GM21390 (cell line): ENCODE measurements at regions not wholly inside any gene's neighbourhood (a gene's known extent, or its start where the extent isn't known, plus 50 kb on each side); places are given as distances from the start of the nearest gene placed in this dataset.
"Not testable (repeated sequence)": the region's sequence is repeated elsewhere in the genome, so short reads cannot be mapped to it uniquely, and the experiment has no call there.

Experiments
- ATAC-seq: cut with Tn5 transposase; IDR thresholded peaks from one replicate; pipeline ENCODE4 v1.9.1; 2021; ENCODE audit not compliant: unreplicated experiment

DNA sequence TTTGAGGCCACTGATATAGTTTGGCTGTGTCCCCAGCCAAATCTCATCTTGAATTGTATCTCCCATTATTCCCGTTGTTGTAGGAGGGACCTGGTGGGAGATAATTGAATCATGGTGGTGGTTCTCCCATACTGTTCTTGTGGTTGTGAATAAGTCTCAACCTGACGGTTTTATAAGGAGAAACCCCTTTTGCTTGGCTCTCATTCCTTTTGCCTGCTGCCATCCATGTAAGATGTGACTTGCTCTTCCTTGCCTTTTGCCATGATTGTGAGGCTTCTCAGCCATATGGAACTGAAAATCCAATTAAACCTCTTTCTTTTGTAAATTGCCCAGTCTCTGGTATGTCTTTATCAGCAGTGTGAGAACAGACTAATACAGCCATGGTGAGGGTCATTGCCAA lies 431.6 kb upstream of the ID2 start:
- not testable (repeated sequence) for ATAC-seq

DNA sequence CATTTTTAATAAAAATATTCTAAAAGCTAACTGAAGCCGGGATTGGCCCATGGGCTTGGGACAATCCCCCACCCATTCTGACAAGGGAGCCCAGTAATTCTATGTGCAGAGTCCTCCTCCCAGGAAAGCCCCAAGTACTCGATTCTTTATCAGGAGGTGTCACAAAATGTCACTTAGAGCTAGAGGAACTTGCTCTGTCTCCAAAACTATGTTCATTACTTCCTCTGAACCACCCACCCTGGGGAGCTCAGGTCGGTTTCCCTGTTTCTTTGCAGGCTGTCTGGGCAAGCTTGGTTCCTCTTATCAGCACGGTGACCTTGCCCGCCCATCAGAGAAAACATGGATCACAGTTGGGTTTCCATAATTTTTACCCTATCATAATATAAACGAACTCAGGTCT lies 430.6 kb upstream of the ID2 start:
- no peak for ATAC-seq

- no peak for ATAC-seq
These were observed 430.0 kb upstream of the ID2 start for GRCh38 chr2:8251856-8252255.

GRCh38 chr2:8252997-8253694 lies 428.7 kb upstream of the ID2 start:
- peak; percentile 90 for ATAC-seq

DNA sequence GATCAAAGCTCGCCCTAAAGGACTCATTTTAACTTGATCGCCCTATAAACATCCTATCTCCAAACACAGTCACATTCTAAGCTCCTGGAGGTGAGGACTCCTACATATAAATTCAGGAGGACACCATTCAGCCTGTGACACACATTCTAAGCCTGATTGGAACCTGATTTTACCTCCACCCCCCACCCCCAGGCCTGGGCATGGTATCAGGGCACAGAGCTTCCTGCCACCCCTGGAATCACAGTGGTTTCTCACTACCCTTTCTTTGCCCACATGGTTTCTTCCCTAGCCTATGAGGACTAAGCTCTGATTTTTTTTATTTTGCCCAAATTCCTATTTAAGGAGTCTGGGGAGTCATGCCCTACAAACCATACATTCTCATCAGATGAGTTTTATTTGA lies 428.1 kb upstream of the ID2 start:
- no peak for ATAC-seq

DNA sequence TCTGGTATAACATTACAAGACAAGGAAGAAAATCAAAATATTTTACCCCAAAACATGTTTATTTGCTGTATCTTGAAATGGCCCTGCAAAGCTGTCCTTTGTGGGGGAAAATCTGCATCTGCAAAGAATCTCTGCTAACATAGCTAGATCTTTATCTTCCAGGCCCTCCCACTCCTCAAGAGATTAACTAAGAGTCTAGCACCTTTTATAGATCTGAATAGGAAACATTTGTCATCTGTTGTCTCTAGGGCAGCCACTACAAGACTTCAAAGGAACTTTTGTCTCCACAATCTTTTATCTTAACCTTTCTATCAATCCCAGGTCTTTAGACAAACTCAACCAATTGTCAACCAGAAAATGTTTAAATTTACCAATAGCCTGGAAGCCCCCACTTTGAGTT lies 427.6 kb upstream of the ID2 start:
- ATAC-seq: not testable (repeated sequence)

DNA sequence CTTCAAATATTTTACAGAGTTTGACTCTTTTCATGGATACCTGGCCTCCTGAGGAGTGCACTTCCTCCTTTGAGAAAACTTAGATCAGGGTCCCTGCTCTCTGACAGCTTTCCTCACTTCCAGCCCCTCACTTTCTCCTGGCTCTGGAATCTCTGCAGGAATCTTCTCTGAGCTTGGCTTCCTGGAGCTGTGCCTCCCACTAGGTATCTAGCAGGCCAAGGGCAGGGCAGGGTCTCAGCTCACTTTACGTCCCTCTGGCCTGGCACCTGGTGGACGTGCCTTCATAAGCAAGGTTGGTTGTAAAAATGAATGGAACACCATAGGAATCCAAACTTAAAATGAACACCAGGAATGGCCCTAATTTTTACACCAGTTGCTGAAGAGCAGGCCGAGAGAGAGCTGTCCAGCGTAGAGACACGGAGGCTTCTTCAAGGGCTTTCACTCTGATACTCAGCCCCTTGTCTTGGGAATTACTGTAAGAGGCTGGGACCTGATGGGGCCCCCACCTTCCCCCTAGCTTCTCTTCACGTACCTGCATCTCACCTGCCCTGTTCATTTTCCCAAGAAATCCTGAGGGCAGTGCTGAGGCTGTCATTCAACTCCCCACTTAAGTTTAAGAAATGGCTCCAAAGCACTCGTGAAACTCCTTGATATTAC lies 426.9 kb upstream of the ID2 start:
- ATAC-seq: no peak

DNA sequence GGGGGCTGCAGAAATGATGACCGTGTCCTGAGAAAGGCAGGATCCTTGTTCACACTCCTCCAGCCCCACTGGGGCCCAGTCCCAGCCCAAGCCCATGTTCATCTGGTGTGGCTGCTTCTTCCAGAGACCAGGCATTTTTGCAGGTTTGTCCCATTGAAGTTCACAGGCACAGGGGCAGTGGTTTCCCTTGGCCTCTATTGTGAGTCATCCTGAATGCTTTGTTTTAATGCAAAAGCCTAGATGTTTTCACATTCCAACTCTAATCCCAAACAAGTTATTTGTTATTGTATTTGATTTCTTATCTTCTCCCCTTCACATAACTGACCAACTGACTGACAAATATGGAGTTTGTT lies 426.4 kb upstream of the ID2 start:
- no peak for ATAC-seq

GRCh38 chr2:8256905-8257304 lies 425.0 kb upstream of the ID2 start:
- ATAC-seq: no peak

GRCh38 chr2:8257502-8257901 lies 424.4 kb upstream of the ID2 start:
- ATAC-seq: no peak

GRCh38 chr2:8258406-8258805 lies 423.4 kb upstream of the ID2 start:
- ATAC-seq: no peak

DNA sequence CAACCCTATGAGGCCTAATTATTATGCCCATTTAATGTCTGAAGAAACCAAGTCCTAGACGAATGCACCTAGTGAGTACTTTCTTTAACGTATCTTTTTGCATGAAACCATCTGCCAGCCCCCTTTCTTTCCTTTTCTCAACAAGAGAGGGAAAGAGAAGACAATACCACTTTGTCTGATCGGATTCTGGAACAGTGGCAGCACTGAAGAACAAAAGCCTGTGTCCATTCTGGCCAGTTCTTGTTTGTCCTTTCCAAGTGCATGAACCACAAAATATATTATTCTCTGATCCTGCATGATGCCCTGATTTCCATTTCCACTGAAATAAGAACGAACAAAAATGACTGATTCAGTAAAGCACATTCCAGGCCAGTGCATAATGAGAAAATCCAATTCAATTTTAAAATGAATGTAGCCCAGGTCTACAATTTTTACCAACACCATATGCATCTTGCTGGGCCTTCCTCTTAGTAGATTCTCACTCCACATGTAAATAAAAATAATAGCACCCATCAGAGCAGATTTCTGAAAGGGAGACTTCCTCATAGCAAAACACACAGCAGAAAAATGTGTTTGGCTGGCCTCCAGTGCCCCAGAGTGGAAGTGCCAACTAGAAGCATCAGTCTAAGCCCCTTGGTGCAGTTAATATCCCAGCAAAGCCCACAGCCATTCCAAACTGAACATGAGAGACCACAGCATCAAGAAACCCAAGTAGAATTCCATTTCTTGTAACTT lies 422.6 kb upstream of the ID2 start:
- no peak for ATAC-seq

- ATAC-seq: no peak
These were observed 422.0 kb upstream of the ID2 start for GRCh38 chr2:8259841-8260178.

GRCh38 chr2:8260213-8260612 lies 421.6 kb upstream of the ID2 start:
- no peak for ATAC-seq

- ATAC-seq: no peak
These were observed 418.0 kb upstream of the ID2 start for GRCh38 chr2:8263901-8264300.

DNA sequence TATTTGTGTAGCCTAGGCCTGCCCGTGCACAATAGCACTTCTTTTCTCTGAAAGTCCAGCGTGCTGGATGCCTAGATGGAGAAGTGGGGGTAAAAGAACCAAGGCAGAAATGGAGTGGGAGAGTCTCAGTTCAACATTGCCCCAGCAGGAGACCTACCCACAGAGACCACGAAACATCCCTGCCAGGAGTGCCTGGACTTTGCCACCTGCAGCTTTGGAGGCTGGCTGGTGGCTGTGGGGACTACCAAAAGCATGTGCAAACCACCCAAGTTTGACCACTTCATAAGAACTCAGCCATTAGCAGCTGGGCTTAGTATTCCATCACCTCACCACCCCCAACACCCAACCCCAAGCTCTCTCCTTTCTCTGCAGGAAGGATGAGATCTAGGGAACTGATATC lies 416.9 kb upstream of the ID2 start:
- no peak for ATAC-seq

GRCh38 chr2:8265476-8266226 lies 416.2 kb upstream of the ID2 start:
- no peak for ATAC-seq

- ATAC-seq: no peak
These were observed 415.3 kb upstream of the ID2 start for GRCh38 chr2:8266563-8266962.

DNA sequence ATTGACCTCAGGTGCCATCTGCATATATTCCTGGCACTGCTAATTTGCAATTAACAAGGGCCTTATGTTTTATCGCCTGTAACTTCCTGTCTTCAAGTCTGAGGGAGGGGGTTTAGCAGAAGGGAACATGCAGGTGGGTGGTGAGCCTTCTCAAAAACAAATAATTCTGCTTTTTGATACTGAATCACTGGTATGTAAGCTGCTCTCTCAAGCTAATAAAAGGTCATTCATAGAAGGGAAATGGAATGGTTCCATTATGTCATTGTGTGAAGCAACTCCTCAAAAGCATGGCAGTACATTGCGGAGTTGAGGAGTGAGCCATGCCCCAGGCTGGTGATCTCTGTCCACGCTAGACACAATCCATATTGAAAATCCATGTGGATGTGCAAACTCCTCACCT lies 414.8 kb upstream of the ID2 start:
- no peak for ATAC-seq

- ATAC-seq: no peak
These were observed 414.1 kb upstream of the ID2 start for GRCh38 chr2:8267721-8268120.

DNA sequence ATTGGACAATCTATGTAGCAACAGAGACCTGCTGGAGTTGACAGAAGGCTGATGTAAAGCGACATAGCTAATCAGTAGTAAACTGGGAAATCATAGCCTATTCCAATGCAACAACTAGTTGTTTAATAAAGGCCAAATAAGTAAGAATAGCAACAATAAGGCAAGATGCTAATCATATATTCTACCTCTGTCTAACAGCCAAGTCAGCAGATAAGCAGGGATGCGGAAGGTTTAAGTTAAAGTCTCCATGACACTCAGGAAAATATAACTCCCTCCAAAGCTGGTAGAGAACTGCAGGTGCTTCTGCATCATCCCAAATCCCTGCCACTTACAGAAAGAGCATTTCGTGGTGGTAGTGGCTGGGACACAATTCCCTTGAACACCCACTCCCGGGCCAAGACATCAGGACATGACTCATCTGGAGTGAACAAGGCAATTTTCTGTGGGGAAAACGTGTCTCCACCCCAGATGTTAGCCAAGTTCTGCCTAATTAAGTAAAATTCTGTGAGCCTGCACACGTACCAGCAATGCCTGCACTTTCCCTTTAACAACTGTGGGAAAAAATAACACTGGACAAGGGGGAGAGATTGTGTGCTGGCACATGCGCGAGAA lies 413.6 kb upstream of the ID2 start:
- no peak for ATAC-seq
